HEK293T (cell line): ENCODE measurements at regions not wholly inside any gene's neighbourhood (a gene's known extent, or its start where the extent isn't known, plus 50 kb on each side); places are given as distances from the start of the nearest gene placed in this dataset.

Experiments
- ARNT ChIP-seq: fragments of 450-650 bp; IDR thresholded peaks from 2 replicates; pipeline ENCODE4 v1.6.1; 2017; ENCODE audit warnings: mild to moderate bottlenecking
- CTBP1 ChIP-seq: fragments of 450-650 bp; IDR thresholded peaks from 2 replicates; pipeline ENCODE4 v1.6.1; 2016; ENCODE audit warnings: borderline replicate concordance
- ELF4 ChIP-seq: fragments of 450-650 bp; IDR thresholded peaks from 2 replicates; pipeline ENCODE4 v1.6.1; 2017; ENCODE audit warnings: antibody characterized with exemption
- FOXA1 ChIP-seq: fragments of 450-650 bp; IDR thresholded peaks from 2 replicates; pipeline ENCODE4 v1.6.1; 2016; ENCODE audit warnings: mild to moderate bottlenecking
- FOXK2 ChIP-seq: fragments of 450-650 bp; IDR thresholded peaks from 2 replicates; pipeline ENCODE4 v1.6.1; 2016; ENCODE audit warnings: mild to moderate bottlenecking
- FOXM1 ChIP-seq: fragments of 450-650 bp; IDR thresholded peaks from 2 replicates; pipeline ENCODE4 v1.6.1; 2017; ENCODE audit warnings: mild to moderate bottlenecking, borderline replicate concordance
- SP1 ChIP-seq: fragments of 450-650 bp; IDR thresholded peaks from 2 replicates; pipeline ENCODE4 v1.6.1; 2017
- TF ChIP-seq, protein P1 (sequence below): fragments of 450-650 bp; IDR thresholded peaks from 2 replicates; pipeline ENCODE4 v1.6.1; 2016

DNA sequence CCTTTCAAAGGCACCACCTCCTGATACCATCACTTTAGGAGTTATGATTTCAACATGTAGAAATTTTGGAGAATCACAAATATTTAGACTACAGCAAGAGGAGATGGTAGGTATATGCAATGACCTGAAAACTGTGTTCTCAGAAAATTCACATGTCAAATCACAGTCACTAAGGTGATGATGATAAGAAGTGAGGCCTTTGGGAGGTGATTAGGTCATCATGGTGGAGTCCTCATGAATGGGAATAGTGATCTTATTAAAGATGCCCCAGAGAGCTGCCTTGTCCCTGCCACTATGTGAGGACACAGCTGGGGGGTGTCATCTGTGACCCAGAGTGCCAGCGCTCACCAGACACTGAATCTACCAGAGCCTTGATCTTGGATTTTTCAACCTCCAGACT lies 513.5 kb upstream of the TUSC1 start:
- TF ChIP-seq FOXK2: no peak
- TF ChIP-seq, protein P1, sequence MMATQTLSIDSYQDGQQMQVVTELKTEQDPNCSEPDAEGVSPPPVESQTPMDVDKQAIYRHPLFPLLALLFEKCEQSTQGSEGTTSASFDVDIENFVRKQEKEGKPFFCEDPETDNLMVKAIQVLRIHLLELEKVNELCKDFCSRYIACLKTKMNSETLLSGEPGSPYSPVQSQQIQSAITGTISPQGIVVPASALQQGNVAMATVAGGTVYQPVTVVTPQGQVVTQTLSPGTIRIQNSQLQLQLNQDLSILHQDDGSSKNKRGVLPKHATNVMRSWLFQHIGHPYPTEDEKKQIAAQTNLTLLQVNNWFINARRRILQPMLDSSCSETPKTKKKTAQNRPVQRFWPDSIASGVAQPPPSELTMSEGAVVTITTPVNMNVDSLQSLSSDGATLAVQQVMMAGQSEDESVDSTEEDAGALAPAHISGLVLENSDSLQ: no peak
- no peak for TF ChIP-seq SP1
- TF ChIP-seq ARNT: no peak
- no peak for TF ChIP-seq CTBP1
- TF ChIP-seq FOXM1: no peak
- TF ChIP-seq ELF4: no peak
- TF ChIP-seq FOXA1: no peak
